HG03095 (cell line): ENCODE measurements at regions not wholly inside any gene's neighbourhood (a gene's known extent, or its start where the extent isn't known, plus 50 kb on each side); places are given as distances from the start of the nearest gene placed in this dataset.

ENCODE experiments used
- ATAC-seq: cut with Tn5 transposase; IDR thresholded peaks from one replicate; pipeline ENCODE4 v1.9.1; 2021; ENCODE audit warnings: moderate library complexity; ENCODE audit not compliant: unreplicated experiment

DNA sequence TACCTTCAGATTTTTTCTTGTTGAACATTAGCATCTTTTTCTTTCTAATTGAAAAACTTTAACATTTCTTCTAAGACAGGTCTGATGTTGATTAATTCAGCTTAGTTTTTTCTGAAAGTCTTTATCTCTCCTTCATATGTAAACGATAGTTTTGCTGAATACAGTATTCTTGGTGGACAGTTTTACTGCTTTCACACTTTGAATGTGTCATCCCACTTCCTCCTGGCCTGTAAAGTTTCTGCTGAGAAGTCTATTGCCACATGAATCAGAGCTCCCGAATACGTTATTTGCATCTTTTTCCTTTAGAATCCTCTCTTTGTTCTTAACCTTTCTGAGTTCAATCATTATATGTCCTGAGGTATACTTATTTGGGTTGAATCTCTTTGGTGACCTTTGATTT lies 344.2 kb downstream of the OLFM3 start:
- ATAC-seq, result no peak

DNA sequence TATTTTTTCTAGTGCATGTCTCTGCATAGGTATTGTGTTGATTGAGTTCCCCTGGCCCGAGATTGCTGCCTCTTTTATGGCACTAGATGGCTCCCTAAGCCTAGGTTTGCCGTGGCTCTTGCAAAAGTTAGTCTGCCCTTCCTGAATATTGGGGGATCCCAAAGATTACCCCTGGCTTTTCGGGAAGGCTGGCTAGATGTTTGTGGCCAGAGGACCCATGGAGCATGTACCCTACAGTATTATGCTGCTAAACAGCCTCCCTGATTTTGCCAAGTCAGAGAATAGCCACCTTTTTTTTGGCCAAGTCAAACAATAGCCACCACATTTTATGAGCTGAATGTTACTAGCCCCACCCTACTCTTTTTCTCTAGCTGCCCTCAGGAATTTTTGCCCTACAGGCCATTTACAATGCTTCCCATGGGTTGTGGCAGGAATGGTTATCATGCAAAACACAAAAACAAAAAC lies 343.2 kb downstream of the OLFM3 start:
- ATAC-seq, result no peak

DNA sequence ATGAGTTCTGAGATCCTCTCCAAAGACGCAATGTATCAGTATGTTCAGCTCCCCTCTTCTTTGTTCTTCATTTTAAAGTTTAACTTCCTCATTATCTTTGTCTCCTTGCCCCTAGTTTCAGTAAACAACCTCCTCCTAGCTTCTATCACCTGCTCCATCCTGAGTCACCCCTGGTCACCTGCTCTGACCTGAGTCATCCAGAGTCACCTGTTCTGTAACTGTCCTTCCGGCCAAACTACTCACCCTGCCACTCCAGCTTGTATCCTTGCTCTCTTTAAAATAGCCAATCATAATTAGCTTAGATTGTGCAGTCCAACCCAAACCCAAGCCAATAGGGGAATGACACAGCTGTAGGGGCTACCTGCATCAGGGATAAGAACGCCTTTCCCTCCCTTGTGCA lies 332.0 kb downstream of the OLFM3 start:
- no peak for ATAC-seq

DNA sequence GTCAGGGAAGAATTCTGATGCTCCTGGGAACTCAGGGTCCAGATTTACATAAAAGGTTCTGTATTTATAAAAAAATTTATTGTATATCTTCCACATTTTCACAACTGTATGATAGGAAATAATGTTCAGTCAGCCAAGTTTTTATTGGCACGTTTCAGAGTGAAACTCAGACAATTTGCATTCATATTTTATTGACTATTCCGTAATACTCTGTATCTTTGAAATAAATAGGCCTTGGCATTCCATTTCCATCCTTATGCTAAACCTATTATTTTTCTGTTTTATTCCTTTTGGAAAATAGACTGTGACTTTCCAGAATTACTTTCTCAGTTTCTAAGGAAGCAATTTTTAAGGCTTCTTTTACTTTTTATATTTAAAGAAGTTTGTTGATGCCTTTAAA lies 329.0 kb downstream of the OLFM3 start:
- no peak for ATAC-seq

DNA sequence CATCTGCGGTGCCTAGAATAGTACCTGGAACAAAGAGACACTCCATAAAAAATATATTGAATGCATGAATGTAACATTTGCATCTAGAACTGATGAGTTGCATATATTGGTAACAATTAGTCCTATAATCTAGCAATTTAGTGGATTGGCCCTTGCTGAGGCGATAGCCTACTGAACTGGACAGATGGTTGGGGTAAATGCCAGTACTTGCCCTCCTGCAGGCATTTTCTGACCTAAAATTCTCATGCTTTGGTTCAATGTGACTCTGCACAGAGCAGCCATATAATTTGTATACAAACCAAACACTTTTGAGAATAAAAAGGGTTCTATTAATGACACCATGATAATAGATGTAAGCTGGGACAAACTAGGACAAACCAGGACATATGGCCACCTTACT lies 313.6 kb downstream of the OLFM3 start:
- ATAC-seq, result no peak

DNA sequence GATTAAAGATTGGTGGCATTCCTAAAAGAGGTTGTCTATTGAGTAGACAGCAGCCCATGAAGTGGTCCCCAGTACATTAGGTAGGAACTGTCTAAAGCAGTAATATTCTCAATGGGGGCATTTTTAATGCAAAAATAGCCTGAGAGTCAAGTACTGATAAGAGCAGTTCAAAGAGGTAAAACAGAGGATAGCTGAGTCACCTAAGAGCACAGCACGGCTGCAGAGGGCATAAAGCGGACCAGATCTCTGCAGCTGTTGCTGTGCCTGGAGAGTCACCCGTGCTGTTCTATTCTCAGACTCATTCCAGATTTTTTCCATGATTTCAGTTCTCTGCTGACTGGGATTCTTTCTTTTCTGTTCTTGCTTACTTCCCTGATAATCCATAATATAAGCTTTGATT lies 313.2 kb downstream of the OLFM3 start:
- no peak for ATAC-seq

DNA sequence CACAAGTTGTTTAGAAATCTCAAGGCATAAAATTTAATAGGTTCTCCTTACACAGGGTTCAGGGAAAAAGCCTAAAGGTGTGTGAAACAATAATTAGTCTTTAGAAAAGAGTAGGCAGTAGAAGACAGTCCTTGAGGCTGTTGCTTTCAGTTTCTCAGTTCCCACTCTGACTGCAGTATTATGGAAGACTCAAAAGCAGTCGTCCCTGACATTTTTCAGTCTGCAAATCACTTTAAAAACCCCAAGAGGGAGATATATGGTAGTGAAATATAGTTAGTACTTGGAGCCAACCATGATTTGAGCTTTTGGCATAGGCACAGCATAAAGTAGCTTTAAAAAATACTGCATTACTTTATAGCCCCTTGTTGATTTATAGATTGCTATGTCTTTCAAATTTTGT lies 299.7 kb downstream of the OLFM3 start:
- no peak for ATAC-seq

DNA sequence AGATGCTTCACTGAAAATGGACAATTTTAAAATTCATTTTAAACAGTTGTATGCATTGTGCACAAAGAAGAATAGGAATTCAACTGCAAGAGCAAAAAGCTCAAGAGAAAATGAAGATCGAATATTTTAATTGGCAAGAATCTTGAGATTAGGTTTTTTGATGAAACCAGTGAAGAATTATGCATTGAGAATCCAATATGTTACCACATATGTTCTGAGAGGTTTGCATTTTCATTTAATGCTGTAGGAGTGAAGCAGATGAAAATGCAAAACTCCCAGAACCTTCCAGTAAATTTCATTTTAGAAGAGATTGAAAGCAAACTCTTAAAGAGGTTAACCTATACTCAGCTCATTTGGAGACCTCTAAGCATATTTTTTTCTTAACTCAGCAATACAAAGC lies 298.0 kb downstream of the OLFM3 start:
- ATAC-seq, result no peak

DNA sequence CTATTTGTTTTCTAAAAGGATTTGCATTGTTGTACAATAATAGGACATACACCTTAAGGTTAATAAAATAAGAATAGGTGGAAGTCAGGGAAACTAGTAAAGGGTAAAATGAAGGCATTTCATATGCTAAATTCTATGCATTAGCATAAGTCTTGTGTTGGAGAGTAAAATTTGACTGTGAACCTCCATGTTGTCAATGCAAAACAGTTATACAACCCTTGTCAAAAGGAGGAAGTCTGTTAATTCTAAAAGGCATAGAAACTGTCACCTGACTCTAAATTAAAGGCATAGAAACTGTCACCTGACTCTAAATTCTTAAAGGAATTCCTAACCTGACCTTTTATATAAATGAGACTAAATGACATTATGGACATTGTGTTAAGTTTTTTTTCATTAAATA lies 291.8 kb downstream of the OLFM3 start:
- no peak for ATAC-seq

DNA sequence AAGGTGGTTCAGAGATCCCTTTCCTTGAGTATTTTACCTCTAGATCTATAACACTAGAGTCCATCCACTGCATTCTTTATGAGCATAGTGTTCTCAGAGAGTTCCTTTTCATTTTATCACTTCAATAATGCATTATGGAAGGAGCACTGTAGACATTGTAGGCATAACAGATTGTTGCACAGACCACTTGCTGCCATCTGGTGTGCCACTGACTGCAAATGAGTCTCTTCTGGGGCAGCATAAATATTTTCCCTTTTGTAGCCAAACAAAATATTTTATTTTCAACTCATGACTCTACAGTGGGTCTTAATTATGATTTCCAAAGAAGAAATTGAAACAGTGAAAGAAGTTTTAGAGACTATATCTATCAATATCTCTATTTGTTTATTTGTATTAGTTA lies 290.4 kb downstream of the OLFM3 start:
- no peak for ATAC-seq

DNA sequence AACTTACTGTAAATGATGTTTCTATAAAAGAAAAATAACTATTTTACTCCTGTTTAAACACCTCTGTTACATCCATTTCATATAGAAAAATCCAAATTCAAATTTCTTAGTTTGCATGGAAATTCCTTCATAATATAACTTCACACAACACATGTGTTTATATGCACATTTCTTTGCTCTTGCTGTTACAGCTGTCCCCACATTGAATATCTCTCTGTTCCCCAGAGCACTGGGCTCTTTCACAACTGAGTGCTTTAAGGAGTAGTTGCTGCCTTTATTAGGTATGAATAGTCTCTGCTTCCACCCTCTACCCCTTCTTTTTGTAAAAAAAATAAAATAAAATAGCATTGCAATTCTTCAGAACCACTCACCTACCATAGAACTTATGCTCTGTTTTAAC lies 287.0 kb downstream of the OLFM3 start:
- ATAC-seq, result no peak

DNA sequence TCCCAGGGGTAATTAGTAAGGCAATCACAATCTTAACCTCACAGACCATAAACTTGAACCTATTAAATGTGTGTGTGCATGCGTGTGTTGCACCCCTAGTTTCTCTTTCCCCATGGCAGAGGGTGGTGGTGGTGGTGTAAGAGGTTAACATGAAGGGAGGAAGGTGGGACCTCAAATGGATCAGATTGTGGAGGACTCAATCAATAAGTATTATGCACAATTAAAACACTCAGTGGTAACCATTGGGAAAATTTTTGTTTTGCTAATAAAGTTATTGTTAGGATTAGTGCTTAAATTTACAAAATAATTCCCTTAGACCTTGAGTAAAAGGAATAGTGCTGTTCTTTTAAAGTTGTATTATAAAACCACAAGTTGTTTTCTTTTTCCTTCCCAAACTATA lies 283.0 kb downstream of the OLFM3 start:
- no peak for ATAC-seq

DNA sequence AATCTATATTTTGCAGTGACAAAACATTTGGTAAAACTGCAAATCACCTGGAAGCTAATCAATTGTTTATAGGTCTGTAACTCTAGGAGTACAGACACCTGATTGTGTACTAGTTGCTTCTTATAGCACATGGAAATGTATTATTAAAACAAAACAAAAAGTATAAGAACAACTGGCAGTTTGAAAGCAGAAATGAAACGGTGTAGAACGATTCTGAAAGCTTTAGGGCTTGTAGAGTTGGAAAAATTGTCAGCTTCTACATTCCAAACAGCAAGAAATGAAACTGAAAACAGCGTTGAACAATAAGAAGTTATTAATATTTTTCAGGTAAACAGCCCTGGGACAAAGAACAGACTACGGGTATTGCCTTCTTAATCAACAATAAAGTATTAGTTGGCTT lies 273.3 kb downstream of the OLFM3 start:
- ATAC-seq, result no peak

DNA sequence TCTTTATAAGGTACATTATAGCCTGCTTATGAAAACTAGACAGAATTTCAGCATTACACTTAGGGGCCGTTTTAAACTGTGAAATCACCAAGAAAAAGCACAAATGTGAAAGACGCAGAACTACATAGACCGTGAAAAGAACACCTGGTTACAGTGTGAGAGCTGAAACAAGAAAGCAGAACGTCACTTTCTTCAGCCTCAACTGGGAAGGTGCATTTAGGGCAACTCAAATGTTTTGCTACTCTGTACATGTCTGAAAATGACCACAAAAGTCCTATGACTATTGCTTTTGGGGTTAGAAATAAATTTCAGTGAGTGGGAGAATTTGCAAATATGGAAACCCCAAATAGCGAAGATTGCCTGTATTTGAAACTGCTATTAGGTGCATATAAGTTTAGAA lies 268.7 kb downstream of the OLFM3 start:
- ATAC-seq, result peak; percentile 86

DNA sequence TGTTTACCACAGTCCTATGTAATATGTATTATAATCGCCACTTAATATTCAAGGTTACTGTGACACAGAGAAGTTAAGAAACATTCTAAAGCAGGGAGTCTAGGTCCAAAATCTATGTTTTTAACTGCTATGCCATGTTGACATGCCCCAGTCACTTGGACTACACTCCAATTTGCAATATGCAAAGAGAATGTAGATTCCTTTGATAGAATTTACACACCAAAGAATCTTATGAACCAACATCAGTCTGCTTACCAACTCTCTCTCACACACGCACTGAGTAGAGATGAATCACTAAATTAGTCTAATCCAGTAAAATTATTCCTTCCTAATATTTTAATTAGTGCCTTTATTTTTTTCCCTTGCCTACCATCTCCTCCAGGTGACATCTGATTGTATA lies 266.2 kb downstream of the OLFM3 start:
- ATAC-seq, result no peak

DNA sequence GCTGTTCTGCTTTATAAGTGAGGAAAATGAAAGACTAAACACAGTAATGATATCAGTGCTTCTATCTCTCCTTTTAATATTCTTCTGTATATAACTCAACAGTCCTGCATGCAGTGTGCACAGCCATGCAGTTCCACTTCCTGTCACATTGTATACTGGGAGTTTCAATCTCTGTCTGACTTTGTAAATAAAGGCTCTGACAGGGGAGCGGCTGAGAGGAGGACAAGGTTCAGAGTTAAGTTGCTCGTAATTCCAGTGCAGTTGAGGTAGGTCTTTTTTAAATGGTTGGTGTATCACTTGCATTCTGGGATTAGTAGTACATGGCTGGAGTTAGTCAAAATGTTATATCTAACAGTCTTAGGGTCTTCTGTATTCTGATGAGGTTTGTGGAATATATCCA lies 264.5 kb downstream of the OLFM3 start:
- ATAC-seq, result peak; percentile 51

DNA sequence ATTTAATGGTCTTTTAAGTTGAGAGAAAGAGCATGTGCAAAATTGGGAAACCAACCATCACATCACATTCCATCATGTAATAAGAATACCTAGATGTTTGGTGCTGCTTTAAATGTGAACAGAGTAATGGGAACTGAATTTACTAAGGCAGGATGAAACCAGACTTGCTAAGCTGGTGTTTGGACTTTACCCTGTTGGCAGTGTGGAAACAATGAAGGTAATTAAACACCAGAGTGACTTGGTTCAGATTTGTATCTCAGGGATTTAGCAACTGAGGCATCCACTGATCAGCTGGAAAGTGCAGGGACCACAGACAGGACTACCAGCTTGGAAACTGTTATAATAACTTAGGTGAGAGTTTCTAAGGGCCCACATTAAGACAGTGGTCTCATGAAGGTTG lies 263.4 kb downstream of the OLFM3 start:
- no peak for ATAC-seq

DNA sequence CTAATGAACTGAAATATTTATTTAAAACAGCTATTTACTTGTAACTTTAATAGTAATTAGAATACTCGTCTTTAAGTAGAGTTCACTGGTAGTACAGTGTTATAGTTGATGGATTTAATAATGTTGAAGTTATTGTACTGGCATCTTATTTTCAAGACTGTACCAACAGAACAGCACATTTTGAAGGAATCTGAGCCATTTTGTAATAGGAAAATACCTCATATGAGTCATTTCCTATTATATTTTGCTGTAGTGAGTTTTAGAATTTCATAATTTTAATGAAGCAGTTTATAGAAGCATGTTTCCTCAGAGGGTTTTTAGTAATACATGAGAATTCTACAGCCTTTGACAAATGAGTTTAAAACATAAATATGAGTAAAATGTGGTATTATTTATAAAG lies 258.3 kb downstream of the OLFM3 start:
- no peak for ATAC-seq

DNA sequence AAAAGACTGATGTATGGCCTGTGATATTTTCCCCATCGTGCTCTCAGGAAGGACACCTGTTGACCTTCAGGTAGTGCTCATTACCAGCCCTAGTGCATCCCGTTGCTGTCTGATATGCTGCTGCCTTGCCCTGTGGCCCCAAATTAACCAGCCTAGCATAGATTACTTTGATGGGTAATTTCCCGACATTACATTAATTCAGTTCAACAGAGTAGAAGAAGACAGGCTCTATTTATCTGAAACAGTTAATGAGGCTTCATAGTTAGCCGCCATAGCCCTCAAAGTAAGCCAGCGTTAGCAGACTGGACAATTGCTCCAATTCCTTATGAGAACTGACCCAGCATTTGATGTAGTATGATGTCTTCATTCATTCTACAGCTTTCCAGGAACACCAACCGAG lies 257.6 kb downstream of the OLFM3 start:
- ATAC-seq, result no peak

DNA sequence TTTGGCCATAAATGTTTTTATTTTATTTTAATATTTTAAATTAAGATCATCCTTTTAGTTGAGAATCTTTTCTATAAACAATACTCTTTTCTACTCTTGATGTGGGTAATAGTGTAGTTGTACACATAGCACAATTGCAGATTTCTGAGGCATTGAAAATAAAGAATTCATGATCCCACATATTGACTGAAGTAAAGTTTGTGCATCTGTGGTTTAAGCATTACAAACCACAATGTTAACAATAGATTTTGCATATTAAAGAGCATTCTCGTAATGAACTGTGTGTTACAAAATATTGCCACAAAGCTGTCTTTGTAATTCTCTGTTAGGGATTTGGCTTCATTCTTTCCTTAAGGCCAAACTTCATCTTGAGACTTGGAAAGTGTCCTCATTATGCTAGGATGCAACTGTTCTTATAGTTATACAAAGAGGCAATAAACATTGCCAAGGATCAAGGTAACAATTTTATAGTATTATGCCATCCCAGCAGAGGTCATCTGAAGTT lies 256.8 kb downstream of the OLFM3 start:
- ATAC-seq, result no peak

DNA sequence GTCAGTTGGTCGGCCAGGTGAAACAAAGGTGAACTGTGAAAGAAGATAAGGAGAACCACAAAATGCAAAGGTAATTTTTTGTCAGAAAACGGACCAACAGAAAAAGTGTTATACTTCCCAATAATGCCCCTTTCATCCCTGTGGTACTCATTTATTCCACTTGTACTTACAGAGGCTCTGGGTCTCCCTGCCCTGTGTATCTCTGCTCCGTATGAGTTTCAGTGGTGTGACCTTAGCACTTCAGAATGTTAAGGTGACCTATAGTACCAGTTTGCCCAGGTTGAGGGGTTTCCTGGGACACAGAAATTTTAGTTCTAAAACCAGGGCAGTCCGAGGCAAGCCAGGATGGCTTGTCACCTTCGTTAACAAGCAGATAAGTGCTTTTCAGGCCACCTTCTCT lies 254.8 kb downstream of the OLFM3 start:
- ATAC-seq, result no peak

DNA sequence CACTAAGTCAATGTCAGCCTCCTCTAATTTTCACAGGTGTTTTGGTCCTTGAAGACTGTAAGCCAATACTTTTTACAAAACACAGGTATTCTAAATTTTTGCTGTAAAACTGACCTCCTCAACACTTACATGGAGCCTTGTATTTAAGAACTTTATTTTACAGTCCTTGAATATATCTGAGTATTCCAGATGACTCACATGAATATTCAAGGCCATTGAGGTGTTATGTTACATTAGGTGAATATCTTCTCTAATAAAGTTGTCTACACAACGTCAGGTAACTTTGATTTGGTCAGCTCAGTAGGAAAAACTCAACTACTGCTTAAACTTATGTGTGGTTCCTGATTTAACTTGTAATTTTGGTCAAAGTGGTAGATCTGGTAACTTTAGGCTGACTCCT lies 254.2 kb downstream of the OLFM3 start:
- ATAC-seq, result no peak

DNA sequence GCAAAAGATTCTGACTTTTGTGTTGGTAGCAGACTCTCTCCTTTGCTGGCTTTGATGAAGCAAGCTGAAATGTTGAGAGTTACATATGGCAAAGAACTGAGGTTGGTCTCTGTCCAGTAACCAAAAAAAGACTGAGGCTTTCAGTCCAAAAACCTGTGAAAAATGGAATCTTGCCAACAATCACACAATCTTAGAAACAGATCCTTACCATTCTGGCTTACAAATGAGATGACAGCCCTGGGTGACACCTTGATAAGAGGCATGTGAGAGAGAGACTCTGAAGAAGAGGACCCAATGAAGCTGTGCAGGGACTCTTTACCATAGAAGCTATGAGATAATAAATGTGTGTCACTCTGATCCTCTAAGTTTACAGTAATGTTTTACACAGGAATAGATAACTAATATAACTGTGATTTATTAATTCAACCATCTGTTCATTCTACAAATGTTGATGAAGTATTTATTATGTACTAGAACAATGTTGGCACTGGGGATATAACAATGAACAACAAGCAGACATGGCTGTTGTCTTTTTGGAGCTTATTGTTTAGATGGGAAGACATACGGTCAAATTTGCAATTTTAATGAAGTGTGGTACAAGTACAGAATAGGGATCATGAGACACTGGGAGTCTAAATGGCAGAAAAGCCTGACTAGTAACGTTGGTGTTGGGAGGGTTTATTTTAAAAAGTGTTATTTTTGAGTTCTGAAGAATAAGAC lies 251.0 kb downstream of the OLFM3 start:
- ATAC-seq, result no peak
